GM19240 (cell line): ENCODE measurements at regions not wholly inside any gene's neighbourhood (a gene's known extent, or its start where the extent isn't known, plus 50 kb on each side); places are given as distances from the start of the nearest gene placed in this dataset.

Experiments
- DNase-seq: peaks from one replicate; pipeline ENCODE4 v3.0.0; 2011; ENCODE audit warnings: low spot score; ENCODE audit not compliant: insufficient read length

DNA sequence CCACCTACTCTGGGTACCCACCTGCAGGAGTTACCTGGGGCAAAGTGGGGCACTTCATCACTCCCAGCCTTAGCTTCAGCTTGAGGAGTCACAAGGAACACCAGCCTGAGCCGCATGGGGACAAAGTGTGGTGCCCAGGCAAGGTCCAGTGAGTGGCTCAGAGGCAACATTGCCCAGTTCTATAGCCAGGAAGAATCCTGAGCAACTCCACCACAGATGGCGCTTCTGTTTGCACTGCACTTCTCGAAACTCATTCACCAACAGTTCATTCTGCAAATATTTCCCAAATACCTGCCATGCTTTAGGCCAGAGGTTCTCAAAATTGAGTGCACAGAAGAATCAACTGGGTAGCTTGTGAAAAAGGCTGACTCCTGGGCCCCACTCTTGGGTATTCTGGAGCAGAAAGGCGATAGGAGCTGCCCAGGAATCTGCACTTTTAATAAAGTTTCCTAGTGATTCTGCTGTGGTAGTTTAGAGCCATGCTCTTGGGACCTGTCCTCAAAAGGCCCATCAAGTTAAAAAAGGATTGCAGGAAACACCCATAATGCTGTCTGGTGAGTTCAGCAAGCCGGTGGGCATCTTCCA lies 83.1 kb downstream of the VEGFA start:
- DNase-seq, result no peak

DNA sequence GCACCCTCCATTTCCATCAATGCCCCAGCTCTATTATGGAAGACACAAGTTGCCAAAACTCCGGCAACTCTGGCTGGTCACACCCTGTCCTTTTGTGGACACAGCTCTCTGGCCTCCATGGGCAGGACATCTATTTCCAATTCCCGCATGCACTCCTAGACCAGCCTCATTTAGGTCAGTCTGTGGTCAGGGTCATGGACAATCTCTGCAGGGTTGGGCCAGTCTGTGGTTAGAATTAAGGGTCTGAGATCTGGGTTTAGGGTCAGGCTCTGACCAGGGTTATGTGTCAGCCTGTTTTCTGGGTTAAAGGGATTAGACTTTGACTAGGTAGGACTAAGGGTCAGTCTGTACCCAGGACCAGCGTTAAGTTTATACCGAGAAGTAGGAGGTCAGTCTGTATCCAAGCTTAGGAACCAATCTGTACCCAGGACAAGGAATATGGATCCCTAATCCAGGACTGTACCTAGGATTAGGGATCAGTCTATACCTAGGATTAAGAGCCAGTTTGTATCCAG lies 82.4 kb downstream of the VEGFA start:
- DNase-seq, result no peak

DNA sequence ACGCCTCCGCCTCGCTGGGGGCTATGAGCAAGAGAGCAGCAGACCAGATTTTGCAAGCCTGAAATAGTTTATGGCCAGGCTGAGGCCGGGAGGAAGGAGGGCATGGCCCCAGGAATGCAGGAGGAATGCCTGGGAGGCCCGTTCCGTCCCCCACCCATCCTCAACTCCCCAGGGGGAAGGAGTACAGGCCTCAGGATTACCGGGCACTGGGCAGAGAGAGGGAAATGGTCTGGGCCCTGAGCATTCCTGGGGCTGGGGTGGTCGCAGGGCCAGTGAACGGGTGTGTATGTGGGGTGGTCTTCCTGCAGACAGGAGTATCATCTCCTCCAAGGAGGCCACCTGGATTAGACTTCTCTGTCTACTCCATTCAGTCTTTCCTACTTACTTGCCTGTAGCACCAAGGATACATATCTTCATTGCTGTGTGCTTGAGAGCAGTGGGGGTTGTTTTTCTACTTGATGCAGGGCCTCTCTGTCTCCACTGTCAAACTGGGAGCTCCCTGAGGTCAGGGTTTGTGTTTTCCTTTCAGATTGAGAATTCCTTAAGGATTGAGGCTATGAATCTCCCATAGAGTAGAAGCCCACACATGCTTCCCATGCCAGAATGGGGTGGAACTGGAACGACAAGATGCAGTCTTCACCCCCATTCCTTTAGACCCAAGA lies 81.3 kb downstream of the VEGFA start:
- no peak for DNase-seq

DNA sequence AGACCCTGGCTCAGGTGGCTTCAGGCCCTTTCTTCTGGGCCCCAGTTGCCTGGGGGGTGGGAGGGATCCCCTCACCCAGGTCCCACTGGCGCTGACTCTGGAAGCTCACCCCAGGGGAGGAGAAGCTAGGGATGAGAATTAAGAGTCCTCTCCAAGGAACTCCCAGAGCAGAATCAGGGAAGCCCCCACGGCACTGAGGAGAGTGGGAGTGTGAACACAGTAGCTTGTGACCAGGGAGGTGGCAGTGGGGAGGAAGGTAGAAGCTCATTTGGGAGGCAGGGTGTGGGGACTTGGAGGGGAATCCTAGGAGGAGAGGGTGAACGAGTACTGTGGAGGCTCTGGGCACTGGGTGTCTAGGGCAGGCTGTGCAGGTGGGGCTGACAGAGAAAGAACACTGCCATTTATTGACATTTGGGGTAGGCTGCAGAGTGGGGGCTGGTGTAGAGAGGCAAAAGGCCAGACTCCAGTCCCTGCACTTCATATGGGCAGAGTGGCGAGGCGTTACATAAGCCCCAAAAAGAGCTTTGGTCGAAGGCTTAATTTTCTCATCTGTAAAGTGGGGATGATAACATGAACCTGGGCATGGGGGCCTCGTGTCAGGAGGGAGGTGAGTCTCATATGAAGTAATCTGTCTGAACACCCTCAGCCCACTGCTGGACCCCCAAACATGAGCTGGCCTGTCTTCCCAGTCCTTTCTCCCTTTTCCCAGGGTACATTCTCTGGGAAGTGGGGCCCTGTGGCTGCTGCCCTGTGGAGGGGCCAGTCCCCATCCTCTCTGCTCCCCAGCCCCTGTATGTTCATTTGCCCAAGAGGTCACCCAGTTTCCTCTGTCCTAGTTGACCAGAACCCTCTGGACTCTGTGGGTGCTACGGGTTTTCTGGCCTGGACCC lies 80.5 kb downstream of the VEGFA start:
- no peak for DNase-seq

DNA sequence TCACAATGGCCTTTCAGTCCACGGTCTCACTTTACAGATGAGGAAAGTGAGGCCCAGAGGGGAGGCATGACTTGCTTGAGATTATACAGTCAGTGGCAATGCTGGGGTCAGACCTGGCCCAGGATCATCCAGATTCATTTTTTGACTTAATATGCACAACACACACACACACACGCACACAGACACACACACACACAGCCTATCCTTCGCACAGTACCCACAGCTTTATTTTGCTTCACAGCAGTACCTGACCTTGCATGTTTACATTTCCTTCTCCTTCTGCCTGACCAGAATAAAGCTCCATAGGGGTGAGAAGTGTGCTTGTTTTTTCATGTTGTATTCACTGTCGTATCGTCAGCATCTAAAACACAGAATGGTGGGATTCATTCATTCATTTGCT lies 79.8 kb downstream of the VEGFA start:
- DNase-seq, result no peak

DNA sequence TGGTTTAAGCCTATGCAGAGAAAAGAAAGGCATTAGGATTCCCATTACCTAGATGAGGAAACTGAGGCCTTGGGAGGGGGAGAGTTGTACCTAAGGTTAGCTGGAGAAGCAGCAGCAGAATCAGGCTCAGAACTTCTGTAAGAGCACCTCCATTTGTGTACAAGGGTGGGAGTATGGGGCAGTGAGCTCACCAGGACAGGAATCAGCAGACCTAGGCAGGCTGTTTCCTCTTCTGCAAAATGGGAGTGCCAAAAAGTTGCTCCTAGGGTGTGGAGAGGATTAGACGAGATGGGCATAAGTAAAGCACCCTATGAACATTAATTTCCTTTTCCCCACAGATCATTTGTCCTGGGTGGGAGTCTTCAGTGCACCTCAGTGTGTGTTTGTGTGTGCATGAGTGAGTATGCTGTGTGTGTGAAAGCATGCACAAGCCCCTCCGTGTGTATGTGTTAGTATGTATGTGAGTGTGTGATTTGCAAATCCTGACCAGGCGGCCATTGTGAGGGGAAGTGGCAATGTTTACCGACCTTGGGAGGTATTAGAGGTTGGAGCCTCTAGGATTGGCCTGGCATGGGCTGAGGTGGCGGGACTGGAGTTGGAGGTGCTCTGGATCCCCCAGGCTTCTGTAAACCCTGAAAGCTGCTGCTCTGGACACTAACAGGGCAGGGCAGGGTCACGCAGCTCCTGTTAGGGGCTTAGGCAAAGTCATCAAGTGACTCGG lies 78.8 kb downstream of the VEGFA start:
- no peak for DNase-seq

DNA sequence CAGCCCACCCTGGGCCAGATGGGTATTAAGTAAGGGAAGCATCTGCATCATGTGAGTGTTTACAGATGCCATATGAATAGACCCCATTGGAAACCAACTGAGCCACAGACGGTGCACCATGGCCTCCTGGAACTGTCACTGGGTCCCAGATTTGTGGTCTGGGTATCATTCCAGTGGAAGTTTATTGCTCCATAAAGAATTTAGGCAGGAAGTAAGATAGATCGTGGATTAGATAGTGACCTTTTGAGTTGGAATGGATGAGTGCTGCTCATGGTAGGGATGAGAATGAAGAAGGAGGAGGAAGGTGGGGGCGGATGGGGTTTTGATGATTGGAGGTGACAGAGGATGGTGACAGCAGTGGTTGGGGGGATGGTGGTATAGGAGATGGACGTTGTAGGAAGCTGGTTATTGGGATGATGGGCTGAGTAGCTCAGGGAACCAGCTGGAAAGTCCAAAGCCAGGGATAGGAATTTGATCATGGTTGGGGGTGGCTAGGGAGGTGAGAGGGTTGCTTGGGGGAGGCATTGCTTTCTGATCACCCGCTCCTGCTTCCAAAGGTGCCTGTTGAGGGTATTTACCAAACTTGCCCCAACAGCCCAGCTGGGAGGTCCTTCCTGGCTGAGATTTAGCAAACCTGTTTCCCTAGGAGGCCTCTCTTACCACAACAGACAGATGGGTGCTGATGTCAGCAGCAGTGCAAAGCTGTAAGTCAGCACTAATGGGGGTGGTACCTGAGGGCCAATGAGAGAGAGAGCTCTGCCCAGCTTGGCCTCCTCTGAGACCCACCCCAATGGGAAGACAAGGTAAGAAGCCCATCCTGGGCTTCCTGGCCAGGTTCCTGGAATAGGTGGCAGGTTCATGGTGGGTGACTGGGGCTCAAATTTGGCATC lies 78.0 kb downstream of the VEGFA start:
- DNase-seq, result no peak

DNA sequence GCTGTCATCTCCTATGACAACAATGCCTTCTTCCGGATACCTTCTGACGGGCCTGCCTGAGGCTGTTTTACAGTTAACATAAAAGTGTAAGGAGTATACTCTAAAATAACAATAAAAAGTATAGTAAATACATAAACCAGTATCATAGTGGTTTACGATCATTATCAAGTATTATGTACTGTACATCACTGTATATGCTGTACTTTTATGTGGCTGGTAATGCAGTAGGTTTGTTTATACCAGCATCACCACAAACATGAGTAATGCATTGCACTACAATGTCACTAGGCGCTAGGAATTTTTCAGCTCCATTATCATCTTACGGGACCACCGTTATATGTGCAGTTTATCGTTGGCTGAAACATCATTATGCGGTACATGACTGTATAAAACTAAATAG lies 76.5 kb downstream of the VEGFA start:
- no peak for DNase-seq

DNA sequence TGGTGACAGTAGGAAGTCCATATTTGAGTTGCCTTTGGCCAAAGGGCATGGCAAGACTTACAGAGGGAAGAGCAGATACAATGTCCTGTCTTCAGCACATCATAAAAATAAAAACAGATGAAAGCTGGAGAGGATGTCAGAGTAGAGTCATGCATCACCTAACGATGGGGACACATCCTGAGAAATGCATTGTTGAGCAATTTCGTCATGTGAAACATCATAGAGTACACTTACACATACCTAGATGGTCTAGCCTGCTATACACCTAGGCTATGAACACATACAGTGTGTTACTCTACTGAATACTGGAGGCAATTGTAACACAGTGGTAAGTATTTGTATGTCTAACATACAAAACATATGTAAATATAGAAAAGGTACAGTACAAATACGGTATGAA lies 75.6 kb downstream of the VEGFA start:
- no peak for DNase-seq

DNA sequence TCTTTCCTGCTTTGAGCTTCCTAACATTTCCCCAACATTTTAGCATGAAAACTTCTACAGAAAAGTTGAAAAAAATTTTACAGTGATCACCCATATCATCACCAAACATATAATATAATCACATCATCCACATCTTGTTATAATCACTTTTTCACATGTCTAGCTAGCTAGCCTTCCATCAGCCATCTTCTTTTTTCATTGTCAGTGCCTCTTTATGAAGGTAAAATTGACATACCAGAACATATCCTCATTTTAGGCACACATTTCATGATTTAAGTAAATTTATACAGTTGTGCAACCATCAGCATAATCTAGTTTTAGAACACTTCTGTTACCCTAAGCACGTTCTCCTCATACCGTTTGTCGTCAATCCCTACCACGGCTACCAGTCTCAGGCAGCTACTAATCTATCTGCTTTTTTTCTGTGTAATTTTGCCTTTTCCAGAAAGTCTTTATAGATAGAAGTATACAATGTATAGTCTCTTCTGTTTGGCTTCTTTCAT lies 73.7 kb downstream of the VEGFA start:
- no peak for DNase-seq

DNA sequence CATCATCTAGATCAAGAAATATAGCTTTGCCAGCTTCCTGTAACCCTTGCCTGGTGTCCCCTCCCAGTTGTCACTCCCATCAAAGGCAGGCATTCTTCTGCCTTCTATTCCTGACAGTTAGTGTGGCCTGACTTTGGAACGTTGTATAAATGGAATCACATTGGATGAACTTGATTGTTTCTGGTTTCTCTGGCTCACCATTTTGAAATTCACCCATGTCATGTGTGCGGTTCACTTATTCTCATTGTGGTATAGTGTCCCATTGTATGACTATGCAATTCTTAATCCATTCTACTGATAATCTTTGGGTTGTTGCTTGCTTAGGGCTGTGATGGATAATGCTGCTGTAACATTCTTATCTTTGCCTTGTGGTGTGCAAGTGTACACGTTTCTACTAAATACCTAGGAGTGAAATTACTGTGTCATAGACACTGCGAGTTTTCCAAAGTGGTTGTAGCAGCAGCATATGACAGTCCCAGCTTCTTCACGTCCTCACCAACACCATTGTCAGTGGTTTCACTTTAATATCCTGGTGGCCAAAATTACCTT lies 73.2 kb downstream of the VEGFA start:
- DNase-seq, result no peak

DNA sequence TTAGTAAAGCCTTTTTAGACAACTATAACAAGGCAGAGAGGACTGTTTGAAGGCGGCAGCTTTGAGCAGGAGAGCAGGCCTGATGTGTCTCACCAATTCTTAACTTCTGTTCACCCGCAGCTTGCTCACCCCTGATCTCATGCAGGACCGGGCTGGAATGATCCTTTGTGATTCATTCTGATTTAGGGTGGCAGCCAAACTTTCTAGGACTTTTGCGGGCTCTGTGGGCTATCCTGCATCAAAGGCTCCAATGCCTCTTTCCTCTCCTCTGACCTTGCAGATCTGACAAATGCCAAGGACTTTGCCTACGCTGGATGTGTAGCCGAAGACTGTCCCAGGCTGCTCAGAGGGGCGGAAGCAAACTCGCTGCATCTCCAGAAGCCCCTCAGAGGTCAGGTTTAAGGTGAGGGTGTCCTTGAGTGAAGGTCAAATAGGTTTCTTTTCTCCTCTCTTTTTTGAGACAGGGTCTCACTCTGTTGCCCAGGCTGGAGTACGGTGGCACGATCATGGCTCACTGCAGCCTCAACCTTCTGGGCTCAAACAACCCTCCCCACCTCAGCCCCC lies 72.3 kb downstream of the VEGFA start:
- DNase-seq, result no peak

DNA sequence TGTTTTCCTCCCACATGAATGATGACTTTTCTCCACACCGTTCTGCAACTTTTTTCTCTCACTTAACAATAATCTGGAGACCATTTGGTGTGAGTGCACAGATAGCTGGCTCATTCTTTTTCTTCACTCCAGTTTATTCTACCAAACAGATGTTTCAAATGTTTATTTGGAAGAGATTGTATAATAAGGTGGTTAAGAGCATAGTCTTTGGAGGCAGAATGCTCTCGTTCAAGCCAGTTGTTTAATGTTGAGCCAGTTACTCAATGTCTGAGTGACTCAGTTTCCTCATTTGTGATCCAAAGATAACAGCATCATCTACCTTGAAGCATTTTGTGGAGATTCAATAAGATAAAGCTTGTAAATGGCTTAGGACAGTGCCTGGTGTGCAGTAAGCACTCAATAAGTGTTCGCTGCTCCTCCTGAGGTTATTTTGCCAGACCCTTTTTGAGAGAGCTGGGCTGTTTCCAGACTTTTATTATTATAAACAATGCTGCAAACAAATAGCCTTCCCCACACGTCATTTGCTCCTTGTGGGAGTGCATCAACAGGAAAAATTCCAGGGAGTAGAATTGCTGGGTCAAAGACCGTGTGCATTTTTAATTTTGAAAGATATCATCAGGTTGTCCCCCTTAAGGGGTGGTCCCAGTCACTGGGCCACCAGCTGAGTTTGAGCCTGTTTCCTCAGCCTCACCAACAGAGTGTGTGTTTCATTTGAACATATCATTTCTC lies 70.6 kb downstream of the VEGFA start:
- no peak for DNase-seq

DNA sequence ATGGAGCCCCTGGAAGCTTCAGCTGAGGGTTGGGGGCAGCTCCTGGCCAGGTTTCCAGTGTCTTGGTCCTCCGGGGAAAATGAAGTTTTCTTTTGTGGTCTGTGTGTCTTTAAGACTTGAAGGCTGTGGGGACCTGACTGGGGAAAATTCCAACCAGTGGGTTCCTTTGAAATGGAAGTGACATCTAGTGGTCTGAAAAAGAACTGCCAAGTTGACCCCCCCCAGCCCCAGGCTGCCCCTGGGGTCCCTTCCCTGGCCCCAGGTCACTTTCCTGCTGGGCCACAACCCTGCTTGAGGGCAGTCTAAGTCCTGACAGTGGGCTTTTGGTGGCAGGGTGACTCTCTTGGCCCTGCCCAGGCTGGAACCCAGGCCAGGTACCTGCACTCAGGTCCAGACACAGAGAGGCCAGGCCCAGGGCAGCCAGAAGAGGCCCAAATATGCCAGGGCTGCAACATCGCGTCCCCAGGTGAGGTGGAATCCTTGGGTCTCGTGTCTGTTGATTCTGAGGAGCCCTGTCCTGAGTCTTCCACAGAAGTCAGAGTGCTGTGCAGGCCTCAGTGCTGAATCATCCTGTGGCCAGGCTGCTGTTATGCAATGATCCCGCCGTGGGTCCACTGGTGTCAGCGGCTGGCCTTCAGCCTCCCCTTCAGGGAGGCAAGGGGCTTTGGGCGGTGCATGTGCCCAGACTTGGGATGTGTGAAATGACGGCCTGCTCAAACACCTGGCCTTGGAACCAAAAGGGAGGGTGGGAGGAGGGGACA lies 68.4 kb downstream of the VEGFA start:
- DNase-seq, result no peak

DNA sequence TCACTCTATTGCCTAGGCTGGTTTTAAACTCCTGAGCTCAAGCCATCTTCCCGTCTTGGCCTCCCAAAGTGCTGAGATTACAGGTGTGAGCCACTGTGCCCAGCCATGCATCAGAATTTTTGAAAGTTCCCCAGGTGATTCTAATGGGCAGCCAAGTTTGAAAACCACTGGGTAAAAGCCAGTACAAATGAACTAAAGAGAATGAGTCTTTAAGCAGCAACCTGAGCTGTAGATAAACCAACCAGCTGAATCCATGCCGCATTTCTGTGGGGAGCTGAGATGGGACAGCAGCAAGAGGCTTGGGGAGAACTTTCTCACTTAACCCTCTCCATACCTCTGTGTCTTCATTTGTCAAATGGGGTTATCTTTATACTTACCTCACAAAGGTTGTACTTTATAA lies 67.5 kb downstream of the VEGFA start:
- DNase-seq, result no peak

DNA sequence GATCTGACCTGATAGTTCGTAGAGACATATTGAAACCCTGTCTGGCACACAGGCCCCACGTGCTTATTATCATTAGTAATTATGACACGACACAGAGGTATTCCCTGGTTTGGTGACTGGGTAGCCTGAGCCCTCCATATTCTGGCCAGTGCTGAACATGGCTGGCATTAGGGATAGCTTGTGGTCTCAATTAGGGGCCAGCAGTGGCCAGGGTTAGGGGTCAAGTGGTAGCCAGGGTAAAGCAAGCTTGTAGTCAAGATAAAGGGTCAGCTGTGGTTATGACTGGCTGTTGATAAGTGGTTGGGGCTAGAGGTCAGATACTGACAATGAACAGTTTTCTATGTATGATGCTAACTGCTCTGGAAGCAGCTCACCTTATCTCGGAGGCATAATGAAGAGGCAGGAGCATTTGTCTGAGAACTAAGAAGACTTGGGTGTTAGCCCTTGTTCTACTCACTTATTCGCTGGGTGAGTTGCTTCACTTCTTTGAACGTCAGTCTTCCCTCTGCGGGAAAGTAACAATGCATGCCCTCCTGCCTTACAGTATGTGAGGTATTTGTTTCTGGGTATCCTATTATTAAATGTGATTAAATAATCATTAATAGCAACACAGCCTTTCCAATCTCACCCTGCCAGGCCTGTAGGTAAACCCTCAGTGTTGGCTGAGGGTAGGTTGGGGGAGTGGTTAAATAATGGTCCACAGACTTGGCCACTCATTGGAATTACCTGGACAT lies 66.7 kb downstream of the VEGFA start:
- no peak for DNase-seq
